SH-SY5Y (cell line): ENCODE measurements at regions not wholly inside any gene's neighbourhood (a gene's known extent, or its start where the extent isn't known, plus 50 kb on each side); places are given as distances from the start of the nearest gene placed in this dataset.

Experiments
- GATA2 ChIP-seq: IDR thresholded peaks from 2 replicates; pipeline ENCODE4 v1.6.1; 2011; ENCODE audit warnings: mild to moderate bottlenecking, low read depth, low read length
- GATA3 ChIP-seq: IDR thresholded peaks from 2 replicates; pipeline ENCODE4 v1.6.1; 2011; ENCODE audit warnings: low read depth, mild to moderate bottlenecking, low read length, moderate library complexity

GRCh38 chr12:84131076-84131475 is 781.5 kb downstream of the SLC6A15 start:
- no peak for TF ChIP-seq GATA2
- TF ChIP-seq GATA3 = no peak
